Vagina (tissue), 2 donors: ENCODE measurements at regions not wholly inside any gene's neighbourhood (a gene's known extent, or its start where the extent isn't known, plus 50 kb on each side); places are given as distances from the start of the nearest gene placed in this dataset.

ENCODE experiments used
- DNase-seq, 2 donors: peaks; one replicate each; pipeline ENCODE4 v3.0.0-alpha.2; 2017; ENCODE audit errors: extremely low spot score in 2 of 2
- H3K27ac ChIP-seq: fragments of 200-600 bp; sonication (generic); one replicate; pipeline ENCODE4 v1.5.1; 2019
- H3K27me3 ChIP-seq: fragments of 200-600 bp; sonication (generic); one replicate; pipeline ENCODE4 v1.5.1; 2019
- H3K36me3 ChIP-seq, 2 donors: fragments of 200-600 bp; sonication (generic); one replicate each; pipeline ENCODE4 v1.5.1; 2017 to 2019
- H3K4me1 ChIP-seq: fragments of 200-600 bp; sonication (generic); one replicate; pipeline ENCODE4 v1.5.1; 2019
- H3K4me3 ChIP-seq, 2 donors: fragments of 200-600 bp; sonication (generic); 1 replicate in 1 of 2; 2 replicates in 1 of 2; pipeline ENCODE4 v1.5.1; 2016 to 2019
- H3K9me3 ChIP-seq: fragments of 200-600 bp; sonication (generic); one replicate; pipeline ENCODE4 v1.5.1; 2019
- POLR2A ChIP-seq, 2 donors: fragments of 450-650 bp; IDR thresholded peaks; one replicate each; pipeline ENCODE4 v1.6.1; 2017; ENCODE audit warnings: antibody characterized with exemption in 2 of 2, mild to moderate bottlenecking in 2 of 2, moderate library complexity in 2 of 2
- POLR2AphosphoS5 ChIP-seq, 2 donors: sonication (generic); formaldehyde crosslinking; IDR thresholded peaks; one replicate each; pipeline ENCODE4 v1.9.0; 2017; ENCODE audit warnings: antibody characterized with exemption in 2 of 2, mild to moderate bottlenecking in 2 of 2, low read depth in 1 of 2; ENCODE audit not compliant: insufficient read depth in 1 of 2
- intact Hi-C: fragments of 100-400 bp; cut with DNase I; formaldehyde crosslinking; loops from one replicate; pipeline ENCODE4 v1.15.1; 2023
- TF ChIP-seq, protein P1 (sequence below), 3 experiments: fragments of 450-650 bp in 2 of 3; fragments of 200-600 bp in 1 of 3; sonication (generic) in 1 of 3; IDR thresholded peaks; one replicate each; pipeline ENCODE4 v1.5.1; 2017 to 2019; ENCODE audit warnings: antibody characterized with exemption in 3 of 3, mild to moderate bottlenecking in 2 of 3, moderate library complexity in 2 of 3

DNA sequence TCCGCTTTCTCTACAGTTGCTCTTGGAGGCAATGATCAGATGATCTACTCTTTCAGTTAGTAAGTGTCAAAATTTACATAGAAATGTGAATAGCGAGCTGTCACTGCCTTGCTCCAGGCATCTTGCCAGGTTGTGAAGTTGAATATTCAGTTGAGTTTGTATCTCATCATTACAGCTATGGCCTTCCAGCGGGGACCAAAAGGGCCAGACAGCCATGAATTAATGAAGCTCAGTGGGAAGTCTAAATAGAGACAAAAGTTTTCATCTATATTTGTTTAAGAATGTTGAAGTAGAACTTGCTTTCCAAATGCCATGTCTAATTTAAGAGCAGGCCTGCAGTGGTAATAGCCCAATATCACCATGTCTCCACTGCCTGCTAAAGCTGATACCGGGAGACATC lies 387.8 kb downstream of the FLRT2 start:
- Histone ChIP-seq H3K27me3 (no peaks in the 10 kb centered on the region), H3K36me3 (no peaks in the 10 kb centered on the region), H3K4me1 (no peaks in the 10 kb centered on the region), H3K9me3 (no peaks in the 10 kb centered on the region), H3K4me3 (no peak overlapping the region), H3K27ac (no peak overlapping the region)
- no peak for DNase-seq
- intact Hi-C loops = no loop called here
- no peak for TF ChIP-seq POLR2AphosphoS5 (IDR thresholded peaks at IDR 0.05; ENCODE audit: insufficient read depth in 1 of 2, low read depth in 1 of 2)
- TF ChIP-seq, protein P1, sequence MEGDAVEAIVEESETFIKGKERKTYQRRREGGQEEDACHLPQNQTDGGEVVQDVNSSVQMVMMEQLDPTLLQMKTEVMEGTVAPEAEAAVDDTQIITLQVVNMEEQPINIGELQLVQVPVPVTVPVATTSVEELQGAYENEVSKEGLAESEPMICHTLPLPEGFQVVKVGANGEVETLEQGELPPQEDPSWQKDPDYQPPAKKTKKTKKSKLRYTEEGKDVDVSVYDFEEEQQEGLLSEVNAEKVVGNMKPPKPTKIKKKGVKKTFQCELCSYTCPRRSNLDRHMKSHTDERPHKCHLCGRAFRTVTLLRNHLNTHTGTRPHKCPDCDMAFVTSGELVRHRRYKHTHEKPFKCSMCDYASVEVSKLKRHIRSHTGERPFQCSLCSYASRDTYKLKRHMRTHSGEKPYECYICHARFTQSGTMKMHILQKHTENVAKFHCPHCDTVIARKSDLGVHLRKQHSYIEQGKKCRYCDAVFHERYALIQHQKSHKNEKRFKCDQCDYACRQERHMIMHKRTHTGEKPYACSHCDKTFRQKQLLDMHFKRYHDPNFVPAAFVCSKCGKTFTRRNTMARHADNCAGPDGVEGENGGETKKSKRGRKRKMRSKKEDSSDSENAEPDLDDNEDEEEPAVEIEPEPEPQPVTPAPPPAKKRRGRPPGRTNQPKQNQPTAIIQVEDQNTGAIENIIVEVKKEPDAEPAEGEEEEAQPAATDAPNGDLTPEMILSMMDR (IDR thresholded peaks at IDR 0.05) = no peak
- TF ChIP-seq POLR2A (IDR thresholded peaks at IDR 0.05) = no peak

DNA sequence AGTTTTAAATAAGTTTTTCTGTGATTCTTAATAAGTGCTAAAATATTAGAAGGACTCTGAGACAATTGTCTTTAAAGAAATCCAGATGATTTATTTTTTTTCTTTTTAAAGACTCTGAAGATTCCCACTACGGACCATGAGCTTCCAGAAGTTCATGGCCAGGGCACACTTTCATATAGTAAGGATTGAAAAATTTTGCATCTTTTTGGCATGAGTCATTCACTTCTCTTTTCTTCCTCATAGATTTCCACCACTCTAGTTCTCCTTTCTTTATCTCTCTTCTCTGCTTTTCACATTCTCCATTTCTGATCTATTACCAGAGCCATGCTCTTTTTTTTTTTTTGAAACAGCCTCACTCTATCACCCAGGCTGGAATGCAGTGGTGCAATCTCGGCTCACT lies 385.8 kb downstream of the FLRT2 start:
- DNase-seq = no peak
- H3K9me3 ChIP-seq = no peaks in the 10 kb centered on the region
- H3K4me3 ChIP-seq = no peak overlapping the region
- H3K4me1 ChIP-seq = no peaks in the 10 kb centered on the region
- no peaks in the 10 kb centered on the region for H3K36me3 ChIP-seq
- no peak for TF ChIP-seq POLR2A (IDR thresholded peaks at IDR 0.05)
- no peak for TF ChIP-seq POLR2AphosphoS5 (IDR thresholded peaks at IDR 0.05; ENCODE audit: insufficient read depth in 1 of 2, low read depth in 1 of 2)
- TF ChIP-seq, protein P1 (IDR thresholded peaks at IDR 0.05) = no peak
- no peak overlapping the region for H3K27ac ChIP-seq
- H3K27me3 ChIP-seq = no peaks in the 10 kb centered on the region
- intact Hi-C loops = no loop called here

DNA sequence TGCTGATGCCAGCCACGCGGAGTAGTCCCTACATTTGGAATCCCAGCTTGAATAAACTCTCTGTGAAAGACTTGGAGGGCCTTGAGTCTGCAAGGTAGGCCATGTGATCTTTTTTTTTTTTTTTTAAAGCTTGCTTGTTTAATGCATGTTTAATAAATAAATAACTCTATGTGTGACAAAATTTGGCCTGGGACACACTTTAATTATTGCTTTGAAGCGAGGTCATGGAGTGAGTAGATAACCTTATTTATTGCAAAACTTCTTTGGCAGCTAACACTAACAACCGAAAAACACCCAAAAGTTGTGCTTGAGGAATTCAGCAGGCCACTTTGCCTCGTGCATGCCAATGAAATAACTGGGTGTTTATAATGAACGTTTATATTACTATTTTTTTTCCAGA lies 382.2 kb downstream of the FLRT2 start:
- Histone ChIP-seq H3K27me3 (no peaks in the 10 kb centered on the region), H3K9me3 (no peaks in the 10 kb centered on the region), H3K4me3 (no peak overlapping the region), H3K36me3 (no peaks in the 10 kb centered on the region), H3K27ac (no peak overlapping the region), H3K4me1 (no peaks in the 10 kb centered on the region)
- TF ChIP-seq POLR2A (IDR thresholded peaks at IDR 0.05) (no peak), POLR2AphosphoS5 (IDR thresholded peaks at IDR 0.05; ENCODE audit: insufficient read depth in 1 of 2, low read depth in 1 of 2) (no peak)
- TF ChIP-seq, protein P1 (IDR thresholded peaks at IDR 0.05) = no peak
- DNase-seq = no peak
- intact Hi-C loops = no loop called here

DNA sequence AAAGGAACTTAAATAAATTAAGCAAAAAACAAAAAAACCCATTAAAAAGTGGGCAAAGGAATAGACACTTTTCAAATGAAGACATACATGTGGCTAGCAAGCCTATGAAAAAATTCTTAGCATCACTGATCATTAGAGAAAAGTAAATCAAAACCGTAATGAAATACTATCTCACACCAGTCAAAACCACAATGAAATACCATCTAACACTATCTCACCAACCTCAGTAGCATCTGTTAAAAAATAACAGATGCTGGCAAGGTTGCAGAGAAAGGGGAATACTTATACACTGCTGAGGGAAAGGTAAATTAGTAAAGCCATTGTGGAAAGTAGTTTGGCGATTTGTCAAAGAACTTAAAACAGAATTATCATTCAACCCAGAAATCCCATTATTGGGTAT lies 381.1 kb downstream of the FLRT2 start:
- Histone ChIP-seq H3K27ac (no peak overlapping the region), H3K4me3 (no peak overlapping the region), H3K27me3 (no peaks in the 10 kb centered on the region), H3K36me3 (no peaks in the 10 kb centered on the region), H3K4me1 (no peaks in the 10 kb centered on the region), H3K9me3 (no peaks in the 10 kb centered on the region)
- no peak for DNase-seq
- intact Hi-C loops = no loop called here
- no peak for TF ChIP-seq POLR2AphosphoS5 (IDR thresholded peaks at IDR 0.05; ENCODE audit: insufficient read depth in 1 of 2, low read depth in 1 of 2)
- TF ChIP-seq POLR2A (IDR thresholded peaks at IDR 0.05) = no peak
- TF ChIP-seq, protein P1 (IDR thresholded peaks at IDR 0.05) = no peak

DNA sequence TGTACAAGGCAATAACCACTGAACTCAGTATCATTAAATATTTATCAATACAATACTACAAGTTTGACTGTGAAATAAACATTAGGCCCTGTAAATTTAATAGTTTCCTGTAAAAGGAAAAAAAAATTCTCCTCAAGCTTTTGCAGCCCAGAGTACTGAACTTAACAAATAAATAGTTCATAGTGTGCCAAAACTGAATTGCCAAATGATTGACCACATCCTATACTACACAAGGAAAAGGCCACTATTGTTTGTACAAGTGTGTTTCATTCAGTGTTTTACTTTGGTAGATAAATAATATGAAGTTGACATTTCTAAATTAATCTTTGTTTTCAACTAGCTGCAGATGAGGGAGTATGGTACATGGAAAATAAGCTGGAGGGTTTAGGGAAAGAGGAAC lies 379.6 kb downstream of the FLRT2 start:
- intact Hi-C loops = no loop called here
- Histone ChIP-seq H3K4me3 (no peak overlapping the region), H3K36me3 (no peaks in the 10 kb centered on the region), H3K4me1 (no peaks in the 10 kb centered on the region), H3K27me3 (no peaks in the 10 kb centered on the region), H3K27ac (no peak overlapping the region), H3K9me3 (no peaks in the 10 kb centered on the region)
- DNase-seq = no peak
- TF ChIP-seq, protein P1 (IDR thresholded peaks at IDR 0.05) = no peak
- TF ChIP-seq POLR2AphosphoS5 (IDR thresholded peaks at IDR 0.05; ENCODE audit: insufficient read depth in 1 of 2, low read depth in 1 of 2) (no peak), POLR2A (IDR thresholded peaks at IDR 0.05) (no peak)
